ENCODE measurements at regions not wholly inside any gene's neighbourhood (a gene's known extent, or its start where the extent isn't known, plus 50 kb on each side); places are given as distances from the start of the nearest gene placed in this dataset.

- intact Hi-C loops (cut with DNase I): no loop called here
- WGBS (ENCODE audit: insufficient coverage, low coverage, low lambda C conversion rate, missing lambda C conversion rate): 86% methylated on average over 3 of the region's 3 CpGs
- Histone ChIP-seq H3K4me1 (peaks cover 0 to 4% (median 0%) of the 10 kb centered on the region in 4 donors), H3K27me3 (no peaks in the 10 kb centered on the region), H3K36me3 (no peaks in the 10 kb centered on the region), H3K27ac (no peak overlapping the region), H3K9me3 (no peaks in the 10 kb centered on the region), H3K4me3 (no peak overlapping the region)
- DNase-seq (no peak), ATAC-seq (no peak)
- no peak for TF ChIP-seq POLR2A (IDR thresholded peaks at IDR 0.05)
- no peak for TF ChIP-seq CTCF (IDR thresholded peaks at IDR 0.05)
Measured at GRCh38 chr13:40241125-40241798, 425.2 kb downstream of the FOXO1 start.

- intact Hi-C loops (cut with DNase I): no loop called here
- no peaks in the 10 kb centered on the region for H3K4me1 ChIP-seq
- 94% methylated on average over 3 of the region's 3 CpGs for WGBS (ENCODE audit: insufficient coverage, low coverage, low lambda C conversion rate, missing lambda C conversion rate)
- ATAC-seq: peak in 1 of 4 donors; percentile 43
- no peak overlapping the region for H3K4me3 ChIP-seq
- H3K27ac ChIP-seq: no peak overlapping the region
- TF ChIP-seq CTCF (IDR thresholded peaks at IDR 0.05): no peak
- no peak for TF ChIP-seq POLR2A (IDR thresholded peaks at IDR 0.05)
- H3K36me3 ChIP-seq: no peaks in the 10 kb centered on the region
- no peak for DNase-seq
- H3K9me3 ChIP-seq: no peaks in the 10 kb centered on the region
- no peaks in the 10 kb centered on the region for H3K27me3 ChIP-seq
Measured at GRCh38 chr13:40243047-40243446, 423.4 kb downstream of the FOXO1 start.

- intact Hi-C loops (cut with DNase I): no loop called here
- Histone ChIP-seq H3K36me3 (no peaks in the 10 kb centered on the region), H3K4me1 (no peaks in the 10 kb centered on the region), H3K4me3 (no peak overlapping the region), H3K9me3 (no peaks in the 10 kb centered on the region), H3K27me3 (no peaks in the 10 kb centered on the region), H3K27ac (no peak overlapping the region)
- ATAC-seq (no peak), DNase-seq (no peak)
- 41% methylated on average over 3 of the region's 3 CpGs for WGBS (ENCODE audit: insufficient coverage, low coverage, low lambda C conversion rate, missing lambda C conversion rate)
- TF ChIP-seq POLR2A (IDR thresholded peaks at IDR 0.05): no peak
- no peak for TF ChIP-seq CTCF (IDR thresholded peaks at IDR 0.05)
Measured at GRCh38 chr13:40243982-40244381, 422.5 kb downstream of the FOXO1 start.

GRCh38 chr13:40245567-40245966 is 420.9 kb downstream of the FOXO1 start:
- Histone ChIP-seq H3K27ac (no peak overlapping the region), H3K36me3 (no peaks in the 10 kb centered on the region), H3K27me3 (no peaks in the 10 kb centered on the region), H3K9me3 (no peaks in the 10 kb centered on the region), H3K4me1 (no peaks in the 10 kb centered on the region), H3K4me3 (no peak overlapping the region)
- intact Hi-C loops (cut with DNase I): no loop called here
- DNase-seq (no peak), ATAC-seq (no peak)
- TF ChIP-seq POLR2A (IDR thresholded peaks at IDR 0.05): no peak
- TF ChIP-seq CTCF (IDR thresholded peaks at IDR 0.05): no peak
- 54% methylated on average over 3 of the region's 3 CpGs for WGBS (ENCODE audit: insufficient coverage, low coverage, low lambda C conversion rate, missing lambda C conversion rate)

- intact Hi-C loops (cut with DNase I): no loop called here
- ATAC-seq: no peak
Measured at GRCh38 chr13:40247845-40248244, 418.6 kb downstream of the FOXO1 start.

More at GRCh38 chr13:40247845-40248244, 418.6 kb downstream of the FOXO1 start:
- no peaks in the 10 kb centered on the region for H3K27me3 ChIP-seq
- H3K4me3 ChIP-seq: no peak overlapping the region
- no peaks in the 10 kb centered on the region for H3K36me3 ChIP-seq
- H3K27ac ChIP-seq: no peak overlapping the region
- no peak for DNase-seq
- TF ChIP-seq CTCF (IDR thresholded peaks at IDR 0.05): no peak
- no peak for TF ChIP-seq POLR2A (IDR thresholded peaks at IDR 0.05)
- H3K4me1 ChIP-seq: no peaks in the 10 kb centered on the region
- no peaks in the 10 kb centered on the region for H3K9me3 ChIP-seq

All from right lobe of liver (tissue), 6 donors.